NT2/D1 (cell line): ENCODE measurements at regions not wholly inside any gene's neighbourhood (a gene's known extent, or its start where the extent isn't known, plus 50 kb on each side); places are given as distances from the start of the nearest gene placed in this dataset.

Experiments
- DNase-seq: peaks from one replicate; pipeline ENCODE4 v3.0.0-alpha.2; 2011; ENCODE audit warnings: low read depth, low spot score
- H3K27me3 ChIP-seq: 2 replicates; pipeline ENCODE4 v1.6.0; 2011; ENCODE audit warnings: mild to moderate bottlenecking; ENCODE audit not compliant: insufficient read length, insufficient read depth
- H3K36me3 ChIP-seq: 2 replicates; pipeline ENCODE4 v1.6.1; 2011; ENCODE audit warnings: mild to moderate bottlenecking, low read length, mixed read lengths; ENCODE audit not compliant: insufficient read depth, insufficient read length
- H3K4me1 ChIP-seq: 2 replicates; pipeline ENCODE4 v1.5.1; 2011; ENCODE audit not compliant: insufficient read depth, insufficient read length
- H3K4me3 ChIP-seq: 2 replicates; pipeline ENCODE4 v1.5.1; 2011; ENCODE audit warnings: low read depth; ENCODE audit not compliant: insufficient read length
- H3K9ac ChIP-seq: 2 replicates; pipeline ENCODE4 v1.6.0; 2011; ENCODE audit warnings: low read depth; ENCODE audit not compliant: insufficient read length
- H3K9me3 ChIP-seq: 2 replicates; pipeline ENCODE4 v1.5.1; 2011; ENCODE audit warnings: mild to moderate bottlenecking, low read length; ENCODE audit not compliant: insufficient read depth
- SUZ12 ChIP-seq: IDR thresholded peaks from 2 replicates; pipeline ENCODE4 v1.6.1; 2011; ENCODE audit not compliant: insufficient read length, insufficient read depth; ENCODE audit errors: extremely low read depth
- YY1 ChIP-seq: IDR thresholded peaks from 2 replicates; pipeline ENCODE4 v1.6.1; 2011; ENCODE audit not compliant: insufficient read length, insufficient read depth
- ZNF274 ChIP-seq: IDR thresholded peaks from 2 replicates; pipeline ENCODE4 v1.6.1; 2011; ENCODE audit warnings: mild to moderate bottlenecking, low read depth, low read length

- no peak overlapping the region for H3K4me3 ChIP-seq
- H3K36me3 ChIP-seq = no peaks in the 10 kb centered on the region
- no peaks in the 10 kb centered on the region for H3K4me1 ChIP-seq
- DNase-seq = no peak
- no peak overlapping the region for H3K9ac ChIP-seq
- TF ChIP-seq YY1 (no peak), ZNF274 (no peak), SUZ12 (no peak)
- H3K9me3 ChIP-seq = no peaks in the 10 kb centered on the region
- H3K27me3 ChIP-seq = no peaks in the 10 kb centered on the region
Measured at GRCh38 chr6:77326029-77326428, 137.3 kb downstream of the HTR1B start.

- DNase-seq = no peak
- no peaks in the 10 kb centered on the region for H3K4me1 ChIP-seq
- no peak overlapping the region for H3K9ac ChIP-seq
- no peaks in the 10 kb centered on the region for H3K9me3 ChIP-seq
- H3K27me3 ChIP-seq = no peaks in the 10 kb centered on the region
- no peak for TF ChIP-seq SUZ12
- TF ChIP-seq ZNF274 = no peak
- TF ChIP-seq YY1 = no peak
- no peak overlapping the region for H3K4me3 ChIP-seq
- H3K36me3 ChIP-seq = no peaks in the 10 kb centered on the region
Measured at GRCh38 chr6:77324866-77325265, 138.4 kb downstream of the HTR1B start.

DNA sequence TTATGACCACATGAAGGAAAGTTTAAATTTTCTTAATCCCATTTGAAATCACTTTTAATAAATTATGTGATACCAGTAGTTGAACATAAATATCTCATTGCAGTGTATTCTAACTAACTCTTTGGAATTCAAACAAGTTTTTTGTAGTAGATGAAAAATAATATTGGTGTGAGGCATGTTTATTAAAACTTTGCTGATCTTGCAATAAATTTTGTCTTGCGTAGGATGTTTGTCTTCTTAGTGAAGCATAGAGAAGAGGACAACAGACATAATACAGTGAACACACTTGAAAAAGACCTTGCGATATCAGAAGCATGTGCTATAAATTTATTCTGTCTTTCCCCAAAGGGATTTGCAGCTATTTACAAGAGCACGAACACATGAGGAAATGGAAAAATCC lies 140.7 kb downstream of the HTR1B start:
- Histone ChIP-seq H3K36me3 (no peaks in the 10 kb centered on the region), H3K9me3 (no peaks in the 10 kb centered on the region), H3K9ac (no peak overlapping the region), H3K4me3 (no peak overlapping the region), H3K4me1 (no peaks in the 10 kb centered on the region), H3K27me3 (no peaks in the 10 kb centered on the region)
- no peak for DNase-seq
- TF ChIP-seq YY1 (no peak), SUZ12 (no peak), ZNF274 (no peak)

DNA sequence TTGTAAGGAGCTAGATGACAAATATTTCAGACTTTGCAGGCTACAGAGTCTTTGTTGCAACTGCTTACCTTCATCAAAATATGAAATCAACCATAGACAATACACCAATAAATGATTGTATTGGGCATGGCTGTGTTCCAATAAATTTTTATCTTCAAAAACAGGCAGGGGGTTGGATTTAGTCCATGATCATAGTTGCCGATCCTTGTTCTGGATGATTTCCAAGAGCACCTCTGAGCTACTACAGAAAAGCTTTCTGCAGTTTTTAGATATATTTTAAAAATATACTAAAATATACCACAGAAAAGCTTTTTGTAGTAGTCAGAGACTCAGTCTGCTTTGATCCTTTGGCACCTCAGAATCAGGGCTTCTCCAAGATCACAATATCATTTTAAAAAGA lies 145.0 kb downstream of the HTR1B start:
- Histone ChIP-seq H3K27me3 (no peaks in the 10 kb centered on the region), H3K4me1 (no peaks in the 10 kb centered on the region), H3K9me3 (no peaks in the 10 kb centered on the region), H3K36me3 (no peaks in the 10 kb centered on the region), H3K9ac (no peak overlapping the region), H3K4me3 (no peak overlapping the region)
- no peak for DNase-seq
- TF ChIP-seq SUZ12 = no peak
- no peak for TF ChIP-seq ZNF274
- no peak for TF ChIP-seq YY1

DNA sequence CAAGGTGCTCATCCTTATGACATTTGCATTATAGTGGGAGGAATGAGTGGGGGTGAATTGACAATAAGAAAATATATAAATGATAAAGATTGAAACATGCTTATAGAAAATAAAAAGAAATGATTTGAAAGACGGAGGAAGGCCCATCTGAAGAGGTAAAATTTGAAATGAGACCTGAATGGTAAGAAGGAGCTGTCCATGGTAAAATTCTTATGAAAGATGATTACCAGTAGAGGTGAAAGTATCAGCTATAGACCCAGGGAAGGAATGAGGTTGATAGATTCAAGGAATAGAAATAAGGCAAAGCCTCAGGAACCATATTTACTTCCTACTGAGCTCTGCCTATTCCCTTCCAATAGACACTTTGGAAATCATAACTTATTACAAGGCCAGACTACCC lies 149.7 kb downstream of the HTR1B start:
- Histone ChIP-seq H3K9ac (no peak overlapping the region), H3K4me3 (no peak overlapping the region), H3K4me1 (no peaks in the 10 kb centered on the region), H3K27me3 (no peaks in the 10 kb centered on the region), H3K9me3 (no peaks in the 10 kb centered on the region), H3K36me3 (no peaks in the 10 kb centered on the region)
- TF ChIP-seq ZNF274 (no peak), YY1 (no peak), SUZ12 (no peak)
- no peak for DNase-seq

DNA sequence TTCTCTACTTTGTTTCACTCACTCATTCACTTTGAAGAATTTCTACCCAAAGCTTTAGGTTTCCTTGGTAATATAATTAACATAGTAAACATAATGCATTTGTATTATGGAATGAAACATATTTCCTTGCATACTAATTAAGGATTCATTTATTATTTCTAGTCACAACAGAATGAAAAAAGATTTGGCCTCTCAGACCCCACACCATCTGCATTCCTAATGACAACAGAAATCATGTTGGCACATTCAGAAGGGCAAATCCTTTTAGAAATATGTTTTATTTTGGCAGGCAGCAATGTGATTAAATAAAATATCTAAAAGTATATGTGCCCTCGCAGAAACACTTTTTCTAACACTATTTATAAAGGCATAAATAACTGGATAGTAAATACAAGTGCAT lies 163.4 kb downstream of the HTR1B start:
- H3K4me1 ChIP-seq = no peaks in the 10 kb centered on the region
- TF ChIP-seq ZNF274 (no peak), SUZ12 (no peak), YY1 (no peak)
- DNase-seq = no peak
- no peaks in the 10 kb centered on the region for H3K27me3 ChIP-seq
- H3K4me3 ChIP-seq = no peak overlapping the region
- H3K9ac ChIP-seq = no peak overlapping the region
- no peaks in the 10 kb centered on the region for H3K36me3 ChIP-seq
- H3K9me3 ChIP-seq = no peaks in the 10 kb centered on the region

DNA sequence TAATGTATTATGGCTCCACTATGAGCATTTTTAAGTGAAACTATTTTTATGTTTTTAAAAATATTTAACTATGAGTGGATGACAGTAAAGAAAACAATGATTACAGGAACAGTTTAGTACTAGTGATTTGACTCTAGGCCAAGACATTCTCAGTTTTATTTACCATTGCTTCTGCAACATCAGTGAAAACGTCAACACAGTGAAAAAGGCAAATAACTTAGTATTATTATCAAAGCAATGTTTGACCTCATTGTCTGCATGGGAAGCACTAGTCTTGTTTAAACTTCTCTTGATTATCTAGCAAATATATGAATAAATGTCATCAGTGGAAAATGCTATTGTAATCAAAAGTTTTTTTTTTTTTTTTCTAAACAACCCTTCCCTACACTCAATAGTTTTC lies 165.0 kb downstream of the HTR1B start:
- Histone ChIP-seq H3K4me1 (no peaks in the 10 kb centered on the region), H3K4me3 (no peak overlapping the region), H3K27me3 (no peaks in the 10 kb centered on the region), H3K9me3 (no peaks in the 10 kb centered on the region), H3K9ac (no peak overlapping the region), H3K36me3 (no peaks in the 10 kb centered on the region)
- no peak for DNase-seq
- no peak for TF ChIP-seq ZNF274
- TF ChIP-seq SUZ12 = no peak
- no peak for TF ChIP-seq YY1
